ENCODE measurements at regions not wholly inside any gene's neighbourhood (a gene's known extent, or its start where the extent isn't known, plus 50 kb on each side); places are given as distances from the start of the nearest gene placed in this dataset.

- in situ Hi-C loops (cut with MboI; ENCODE audit: low pct_unique_long_range_greater_than_20kb, low sequenced_read_pairs, unreplicated experiment) = no loop called here
- TF ChIP-seq CTCF (IDR thresholded peaks at IDR 0.05; ENCODE audit: extremely low read depth, insufficient read depth, missing control alignments) = no peak
- no peak for DNase-seq (ENCODE audit: low spot score)
These were observed 268.3 kb downstream of the GALR1 start for GRCh38 chr18:77517901-77518300.

- TF ChIP-seq CTCF (IDR thresholded peaks at IDR 0.05; ENCODE audit: extremely low read depth, insufficient read depth, missing control alignments) = no peak
- no peak for DNase-seq (ENCODE audit: low spot score)
- in situ Hi-C loops (cut with MboI; ENCODE audit: low pct_unique_long_range_greater_than_20kb, low sequenced_read_pairs, unreplicated experiment) = no loop called here
These were observed 271.1 kb downstream of the GALR1 start for GRCh38 chr18:77520767-77521166.

- no peak for DNase-seq (ENCODE audit: low spot score)
- no peak for TF ChIP-seq CTCF (IDR thresholded peaks at IDR 0.05; ENCODE audit: extremely low read depth, insufficient read depth, missing control alignments)
- in situ Hi-C loops (cut with MboI; ENCODE audit: low pct_unique_long_range_greater_than_20kb, low sequenced_read_pairs, unreplicated experiment) = no loop called here
These were observed 272.5 kb downstream of the GALR1 start for GRCh38 chr18:77522051-77522675.

- no peak for DNase-seq (ENCODE audit: low spot score)
- in situ Hi-C loops (cut with MboI; ENCODE audit: low pct_unique_long_range_greater_than_20kb, low sequenced_read_pairs, unreplicated experiment) = no loop called here
- TF ChIP-seq CTCF (IDR thresholded peaks at IDR 0.05; ENCODE audit: extremely low read depth, insufficient read depth, missing control alignments) = no peak
These were observed 275.3 kb downstream of the GALR1 start for GRCh38 chr18:77524909-77525308.

- TF ChIP-seq CTCF (IDR thresholded peaks at IDR 0.05; ENCODE audit: extremely low read depth, insufficient read depth, missing control alignments) = no peak
- in situ Hi-C loops (cut with MboI; ENCODE audit: low pct_unique_long_range_greater_than_20kb, low sequenced_read_pairs, unreplicated experiment) = no loop called here
- DNase-seq (ENCODE audit: low spot score) = no peak
These were observed 277.3 kb downstream of the GALR1 start for GRCh38 chr18:77526962-77527361.

- DNase-seq (ENCODE audit: low spot score) = no peak
- TF ChIP-seq CTCF (IDR thresholded peaks at IDR 0.05; ENCODE audit: extremely low read depth, insufficient read depth, missing control alignments) = no peak
- in situ Hi-C loops (cut with MboI; ENCODE audit: low pct_unique_long_range_greater_than_20kb, low sequenced_read_pairs, unreplicated experiment) = no loop called here
These were observed 279.2 kb downstream of the GALR1 start for GRCh38 chr18:77528872-77529271.
